ENCODE measurements at regions not wholly inside any gene's neighbourhood (a gene's known extent, or its start where the extent isn't known, plus 50 kb on each side); places are given as distances from the start of the nearest gene placed in this dataset.

DNA sequence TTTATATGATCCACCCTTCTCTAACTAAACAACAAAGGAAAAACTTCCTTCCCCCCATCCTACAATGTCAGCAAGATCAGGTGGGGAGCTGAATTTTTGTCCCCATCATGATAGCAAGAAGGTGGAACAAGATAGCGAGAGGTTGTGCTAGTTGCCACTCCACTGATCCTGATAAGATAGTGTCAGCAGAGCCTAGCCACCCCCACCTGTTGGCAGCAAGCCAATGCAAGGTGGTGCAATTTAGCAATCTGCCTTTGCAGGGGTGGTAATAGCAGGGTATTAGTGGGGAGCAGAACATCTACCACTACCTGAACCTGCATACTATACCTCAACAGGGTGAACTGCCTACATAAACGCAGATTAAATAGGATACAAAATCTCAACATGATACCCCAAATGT is 80.2 kb upstream of the MAMLD1 start:
- no peak for TF ChIP-seq CTCF (IDR thresholded peaks at IDR 0.05)
- TF ChIP-seq POLR2A (IDR thresholded peaks at IDR 0.05) = no peak
